ENCODE measurements at regions not wholly inside any gene's neighbourhood (a gene's known extent, or its start where the extent isn't known, plus 50 kb on each side); places are given as distances from the start of the nearest gene placed in this dataset.

DNA sequence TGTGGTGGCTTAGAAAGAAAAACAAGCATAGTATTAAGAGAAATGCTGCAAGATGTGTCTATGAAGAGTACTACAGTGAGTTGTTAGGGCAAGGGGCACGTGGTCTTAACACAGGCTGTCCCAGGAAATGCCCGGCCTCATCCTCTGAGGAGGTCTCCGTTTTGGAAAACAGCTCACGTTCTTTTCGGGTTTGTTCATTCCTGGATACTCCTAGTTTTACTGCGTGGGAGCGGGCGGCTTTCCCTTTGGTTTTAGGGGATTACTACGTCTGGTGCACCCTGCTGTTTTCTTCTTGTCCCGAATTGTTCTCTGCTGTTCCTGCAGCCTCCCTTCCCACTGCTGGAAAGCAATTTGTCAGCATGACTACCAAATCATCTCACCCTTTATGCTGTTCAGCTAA is 55.5 kb upstream of the RAB6D start (continued):
- no peak for TF ChIP-seq PRRX2 (CRISPR knock-in tag; IDR thresholded peaks at IDR 0.05)
- TF ChIP-seq NFE2L1 (CRISPR knock-in tag; IDR thresholded peaks at IDR 0.05) = no peak

DNA sequence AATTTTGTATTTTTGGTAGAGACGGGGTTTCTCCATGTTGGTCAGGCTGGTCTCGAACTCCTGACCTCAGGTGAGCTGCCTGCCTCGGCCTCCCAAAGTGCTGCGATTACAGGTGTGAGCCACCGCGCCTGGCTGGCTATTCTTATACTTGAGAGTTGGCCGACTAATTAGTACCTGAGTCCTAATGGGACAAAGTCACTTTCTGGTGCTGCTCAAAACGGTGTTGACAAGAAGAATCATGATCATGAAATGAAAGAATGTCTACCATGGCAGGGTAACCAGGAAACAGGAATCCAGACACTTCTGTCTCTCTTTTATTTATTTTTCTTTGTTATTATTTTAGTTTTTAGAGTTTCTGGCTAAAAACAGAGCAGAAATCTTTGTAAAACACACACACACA is 54.7 kb upstream of the RAB6D start:
- H3K9me3 Mint-ChIP-seq = no peaks in the 10 kb centered on the region
- POLR2A ChIA-PET = no interaction called here
- ATAC-seq = no peak
- TF ChIP-seq ETV6 (CRISPR knock-in tag; IDR thresholded peaks at IDR 0.05) = no peak
- TF ChIP-seq, protein P1, sequence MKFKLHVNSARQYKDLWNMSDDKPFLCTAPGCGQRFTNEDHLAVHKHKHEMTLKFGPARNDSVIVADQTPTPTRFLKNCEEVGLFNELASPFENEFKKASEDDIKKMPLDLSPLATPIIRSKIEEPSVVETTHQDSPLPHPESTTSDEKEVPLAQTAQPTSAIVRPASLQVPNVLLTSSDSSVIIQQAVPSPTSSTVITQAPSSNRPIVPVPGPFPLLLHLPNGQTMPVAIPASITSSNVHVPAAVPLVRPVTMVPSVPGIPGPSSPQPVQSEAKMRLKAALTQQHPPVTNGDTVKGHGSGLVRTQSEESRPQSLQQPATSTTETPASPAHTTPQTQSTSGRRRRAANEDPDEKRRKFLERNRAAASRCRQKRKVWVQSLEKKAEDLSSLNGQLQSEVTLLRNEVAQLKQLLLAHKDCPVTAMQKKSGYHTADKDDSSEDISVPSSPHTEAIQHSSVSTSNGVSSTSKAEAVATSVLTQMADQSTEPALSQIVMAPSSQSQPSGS (CRISPR knock-in tag; IDR thresholded peaks at IDR 0.05; ENCODE audit: borderline replicate concordance, low read depth) = no peak
- TF ChIP-seq, protein P2, sequence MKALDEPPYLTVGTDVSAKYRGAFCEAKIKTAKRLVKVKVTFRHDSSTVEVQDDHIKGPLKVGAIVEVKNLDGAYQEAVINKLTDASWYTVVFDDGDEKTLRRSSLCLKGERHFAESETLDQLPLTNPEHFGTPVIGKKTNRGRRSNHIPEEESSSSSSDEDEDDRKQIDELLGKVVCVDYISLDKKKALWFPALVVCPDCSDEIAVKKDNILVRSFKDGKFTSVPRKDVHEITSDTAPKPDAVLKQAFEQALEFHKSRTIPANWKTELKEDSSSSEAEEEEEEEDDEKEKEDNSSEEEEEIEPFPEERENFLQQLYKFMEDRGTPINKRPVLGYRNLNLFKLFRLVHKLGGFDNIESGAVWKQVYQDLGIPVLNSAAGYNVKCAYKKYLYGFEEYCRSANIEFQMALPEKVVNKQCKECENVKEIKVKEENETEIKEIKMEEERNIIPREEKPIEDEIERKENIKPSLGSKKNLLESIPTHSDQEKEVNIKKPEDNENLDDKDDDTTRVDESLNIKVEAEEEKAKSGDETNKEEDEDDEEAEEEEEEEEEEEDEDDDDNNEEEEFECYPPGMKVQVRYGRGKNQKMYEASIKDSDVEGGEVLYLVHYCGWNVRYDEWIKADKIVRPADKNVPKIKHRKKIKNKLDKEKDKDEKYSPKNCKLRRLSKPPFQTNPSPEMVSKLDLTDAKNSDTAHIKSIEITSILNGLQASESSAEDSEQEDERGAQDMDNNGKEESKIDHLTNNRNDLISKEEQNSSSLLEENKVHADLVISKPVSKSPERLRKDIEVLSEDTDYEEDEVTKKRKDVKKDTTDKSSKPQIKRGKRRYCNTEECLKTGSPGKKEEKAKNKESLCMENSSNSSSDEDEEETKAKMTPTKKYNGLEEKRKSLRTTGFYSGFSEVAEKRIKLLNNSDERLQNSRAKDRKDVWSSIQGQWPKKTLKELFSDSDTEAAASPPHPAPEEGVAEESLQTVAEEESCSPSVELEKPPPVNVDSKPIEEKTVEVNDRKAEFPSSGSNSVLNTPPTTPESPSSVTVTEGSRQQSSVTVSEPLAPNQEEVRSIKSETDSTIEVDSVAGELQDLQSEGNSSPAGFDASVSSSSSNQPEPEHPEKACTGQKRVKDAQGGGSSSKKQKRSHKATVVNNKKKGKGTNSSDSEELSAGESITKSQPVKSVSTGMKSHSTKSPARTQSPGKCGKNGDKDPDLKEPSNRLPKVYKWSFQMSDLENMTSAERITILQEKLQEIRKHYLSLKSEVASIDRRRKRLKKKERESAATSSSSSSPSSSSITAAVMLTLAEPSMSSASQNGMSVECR (CRISPR knock-in tag; IDR thresholded peaks at IDR 0.05; ENCODE audit: borderline replicate concordance) = no peak
- TF ChIP-seq, protein P3, sequence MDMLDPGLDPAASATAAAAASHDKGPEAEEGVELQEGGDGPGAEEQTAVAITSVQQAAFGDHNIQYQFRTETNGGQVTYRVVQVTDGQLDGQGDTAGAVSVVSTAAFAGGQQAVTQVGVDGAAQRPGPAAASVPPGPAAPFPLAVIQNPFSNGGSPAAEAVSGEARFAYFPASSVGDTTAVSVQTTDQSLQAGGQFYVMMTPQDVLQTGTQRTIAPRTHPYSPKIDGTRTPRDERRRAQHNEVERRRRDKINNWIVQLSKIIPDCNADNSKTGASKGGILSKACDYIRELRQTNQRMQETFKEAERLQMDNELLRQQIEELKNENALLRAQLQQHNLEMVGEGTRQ (CRISPR knock-in tag; IDR thresholded peaks at IDR 0.05) = no peak
- peaks cover 41% of the 10 kb centered on the region for H3K4me1 Mint-ChIP-seq
- CTCF ChIA-PET = interaction anchor here (1.5 kb wide), 1 partner anchor 74 kb away, joined by 5 read pairs; no protein-coding TSS in a partner anchor
- peaks cover 18% of the 10 kb centered on the region for H3K27me3 Mint-ChIP-seq (ENCODE audit: low read depth)
- no peak overlapping the region for H3K4me3 Mint-ChIP-seq
- H3K36me3 Mint-ChIP-seq = no peaks in the 10 kb centered on the region; the same call in 1 of the 2 replicates
- H3K27ac Mint-ChIP-seq = no peak overlapping the region
- DNase-seq (ENCODE audit: low spot score) = no peak

DNA sequence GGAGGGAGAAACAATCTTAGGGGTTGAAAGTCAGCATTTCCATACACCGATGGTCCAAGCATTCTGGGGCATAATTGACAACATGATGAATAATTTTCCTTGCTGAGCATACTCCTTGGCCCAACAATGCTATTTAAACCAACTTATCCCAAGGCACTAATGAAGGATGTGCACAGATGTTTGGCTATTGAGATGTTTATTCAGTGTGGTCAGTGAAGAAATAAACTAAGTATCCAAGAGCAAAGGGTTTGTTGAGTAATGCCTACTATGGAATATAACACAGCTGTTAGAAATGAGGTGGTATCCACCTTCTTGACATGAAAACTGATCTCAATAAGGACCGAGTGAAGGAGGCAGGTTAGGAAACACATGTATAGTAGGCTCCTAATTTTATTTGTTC is 53.9 kb upstream of the RAB6D start:
- ChIA-PET CTCF (interaction anchor here (1.5 kb wide), 1 partner anchor 75 kb away, joined by 5 read pairs; no protein-coding TSS in a partner anchor), POLR2A (no interaction called here)
- Mint-ChIP-seq H3K36me3 (no peaks in the 10 kb centered on the region), H3K4me1 (peaks cover 37% of the 10 kb centered on the region), H3K4me3 (no peak overlapping the region), H3K27me3 (ENCODE audit: low read depth) (peaks cover 10% of the 10 kb centered on the region), H3K9me3 (no peaks in the 10 kb centered on the region), H3K27ac (no peak overlapping the region)
- ATAC-seq (no peak), DNase-seq (ENCODE audit: low spot score) (no peak)
- TF ChIP-seq, protein P2 (CRISPR knock-in tag; IDR thresholded peaks at IDR 0.05; ENCODE audit: borderline replicate concordance) = no peak
- TF ChIP-seq ZBTB21 (CRISPR knock-in tag; IDR thresholded peaks at IDR 0.05; ENCODE audit: borderline replicate concordance) (no peak), TEAD4 (CRISPR knock-in tag; IDR thresholded peaks at IDR 0.05) (no peak), SMAD4 (CRISPR knock-in tag; IDR thresholded peaks at IDR 0.05) (no peak), CBFB (CRISPR knock-in tag; IDR thresholded peaks at IDR 0.05; ENCODE audit: low read depth) (no peak), ZNF121 (CRISPR knock-in tag; IDR thresholded peaks at IDR 0.05) (no peak), RORB (CRISPR knock-in tag; IDR thresholded peaks at IDR 0.05) (no peak), CREM (CRISPR knock-in tag; IDR thresholded peaks at IDR 0.05) (no peak)
- TF ChIP-seq, protein P4, sequence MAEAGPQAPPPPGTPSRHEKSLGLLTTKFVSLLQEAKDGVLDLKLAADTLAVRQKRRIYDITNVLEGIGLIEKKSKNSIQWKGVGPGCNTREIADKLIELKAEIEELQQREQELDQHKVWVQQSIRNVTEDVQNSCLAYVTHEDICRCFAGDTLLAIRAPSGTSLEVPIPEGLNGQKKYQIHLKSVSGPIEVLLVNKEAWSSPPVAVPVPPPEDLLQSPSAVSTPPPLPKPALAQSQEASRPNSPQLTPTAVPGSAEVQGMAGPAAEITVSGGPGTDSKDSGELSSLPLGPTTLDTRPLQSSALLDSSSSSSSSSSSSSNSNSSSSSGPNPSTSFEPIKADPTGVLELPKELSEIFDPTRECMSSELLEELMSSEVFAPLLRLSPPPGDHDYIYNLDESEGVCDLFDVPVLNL (CRISPR knock-in tag; IDR thresholded peaks at IDR 0.05; ENCODE audit: borderline replicate concordance, low read depth) = no peak
- TF ChIP-seq, protein P3 (CRISPR knock-in tag; IDR thresholded peaks at IDR 0.05) = no peak
- TF ChIP-seq, protein P5, sequence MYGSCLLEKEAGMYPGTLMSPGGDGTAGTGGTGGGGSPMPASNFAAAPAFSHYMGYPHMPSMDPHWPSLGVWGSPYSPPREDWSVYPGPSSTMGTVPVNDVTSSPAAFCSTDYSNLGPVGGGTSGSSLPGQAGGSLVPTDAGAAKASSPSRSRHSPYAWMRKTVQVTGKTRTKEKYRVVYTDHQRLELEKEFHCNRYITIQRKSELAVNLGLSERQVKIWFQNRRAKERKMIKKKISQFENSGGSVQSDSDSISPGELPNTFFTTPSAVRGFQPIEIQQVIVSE (CRISPR knock-in tag; IDR thresholded peaks at IDR 0.05; ENCODE audit: borderline replicate concordance) = no peak
- TF ChIP-seq, protein P6, sequence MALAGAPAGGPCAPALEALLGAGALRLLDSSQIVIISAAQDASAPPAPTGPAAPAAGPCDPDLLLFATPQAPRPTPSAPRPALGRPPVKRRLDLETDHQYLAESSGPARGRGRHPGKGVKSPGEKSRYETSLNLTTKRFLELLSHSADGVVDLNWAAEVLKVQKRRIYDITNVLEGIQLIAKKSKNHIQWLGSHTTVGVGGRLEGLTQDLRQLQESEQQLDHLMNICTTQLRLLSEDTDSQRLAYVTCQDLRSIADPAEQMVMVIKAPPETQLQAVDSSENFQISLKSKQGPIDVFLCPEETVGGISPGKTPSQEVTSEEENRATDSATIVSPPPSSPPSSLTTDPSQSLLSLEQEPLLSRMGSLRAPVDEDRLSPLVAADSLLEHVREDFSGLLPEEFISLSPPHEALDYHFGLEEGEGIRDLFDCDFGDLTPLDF (CRISPR knock-in tag; IDR thresholded peaks at IDR 0.05) = no peak
